ENCODE measurements at regions not wholly inside any gene's neighbourhood (a gene's known extent, or its start where the extent isn't known, plus 50 kb on each side); places are given as distances from the start of the nearest gene placed in this dataset.

- TF ChIP-seq AFF1 (IDR thresholded peaks at IDR 0.05; ENCODE audit: low read depth in 1 of 2, partially characterized antibody in 2 of 2) (no peak), ZNF41 (CRISPR knock-in tag; conservative IDR thresholded peaks at IDR 0.05) (no peak), POLR3G (IDR thresholded peaks at IDR 0.05; ENCODE audit: extremely low read depth, insufficient read length, insufficient replicate concordance) (no peak), DPF2 (IDR thresholded peaks at IDR 0.05) (0 out of 2 replicates have a peak, but pooled peaks have one; percentile 52), NR2C1 (IDR thresholded peaks at IDR 0.05) (0 out of 2 replicates have a peak, but pooled peaks have one; percentile 48), NR2C1 (tag; IDR thresholded peaks at IDR 0.05) (peak; percentile 72; the same call in 1 of the 2 replicates), ATF4 (CRISPR knock-in tag; IDR thresholded peaks at IDR 0.05) (0 out of 2 replicates have a peak, but pooled peaks have one; percentile 28), ATF3 (IDR thresholded peaks at IDR 0.05) (peak; percentile 85), ATF3 (CRISPR knock-in tag; conservative IDR thresholded peaks at IDR 0.05) (no peak), ARID3A (IDR thresholded peaks at IDR 0.05; ENCODE audit: borderline replicate concordance, low read depth, low read length) (no peak), IRF2 (CRISPR knock-in tag; IDR thresholded peaks at IDR 0.05) (no peak), ZBTB2 (IDR thresholded peaks at IDR 0.05) (no peak), RFX5 (IDR thresholded peaks at IDR 0.05; ENCODE audit: low read depth, low read length) (no peak), EP300 (IDR thresholded peaks at IDR 0.05; ENCODE audit: low read length) (peak; percentile 25; the same call in 1 of the 2 replicates), GTF3C2 (IDR thresholded peaks at IDR 0.05; ENCODE audit: borderline replicate concordance, extremely low read depth, insufficient read length) (no peak)
Measured at GRCh38 chr6:139480356-139481165, 106.1 kb upstream of the CITED2 start (continued).

Measured in K562 (cell line).